ENCODE measurements at regions not wholly inside any gene's neighbourhood (a gene's known extent, or its start where the extent isn't known, plus 50 kb on each side); places are given as distances from the start of the nearest gene placed in this dataset.

DNA sequence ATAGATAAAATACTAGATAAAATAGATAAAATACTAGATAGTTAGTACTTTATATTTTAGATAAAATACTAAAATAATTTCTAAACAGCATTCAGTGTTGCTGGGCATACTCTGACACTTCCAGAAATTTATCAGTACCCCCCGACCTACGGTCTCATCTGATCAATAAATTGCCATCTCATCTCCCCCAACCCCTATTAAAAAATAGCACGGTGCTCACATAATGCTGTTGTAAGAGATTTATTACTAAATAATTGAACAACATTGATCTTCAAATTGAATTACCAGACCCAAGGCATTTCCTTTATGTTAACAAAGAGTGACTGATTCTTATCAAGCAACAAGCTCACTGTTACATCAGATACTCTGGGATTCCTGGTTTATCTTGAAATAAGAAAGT lies 300.9 kb downstream of the CBLN4 start (continued):
- no peak for TF ChIP-seq ZNF462 (CRISPR knock-in tag; IDR thresholded peaks at IDR 0.05)

- DNase-seq (ENCODE audit: low spot score) (no peak), ATAC-seq (no peak)
- Histone ChIP-seq H4K20me1 (replicated peaks; ENCODE audit: insufficient read depth) (no peaks in the 10 kb centered on the region), H3K9me2 (ENCODE audit: insufficient read depth) (no peaks in the 10 kb centered on the region), H3F3A (replicated peaks; ENCODE audit: low read depth) (no peaks in the 10 kb centered on the region), H3K27ac (ENCODE audit: low read depth) (no peak overlapping the region), H3K4me3 (no peak overlapping the region), H3K4me1 (ENCODE audit: insufficient read depth) (no peaks in the 10 kb centered on the region), H2AFZ (no peak overlapping the region), H3K27me3 (ENCODE audit: insufficient read depth) (no peaks in the 10 kb centered on the region), H3K36me3 (ENCODE audit: insufficient read depth) (no peaks in the 10 kb centered on the region; the same call in 1 of the 2 replicates), H3K4me2 (no peak overlapping the region), H3K79me2 (replicated peaks; ENCODE audit: insufficient read depth) (no peaks in the 10 kb centered on the region)
- H3K9me3 Mint-ChIP-seq = peaks cover 92% of the 10 kb centered on the region
- peaks cover 32% of the 10 kb centered on the region; the same call in 2 of the 3 replicates for H3K36me3 Mint-ChIP-seq (ENCODE audit: low read depth)
- H3K4me1 Mint-ChIP-seq = no peaks in the 10 kb centered on the region
- H3K27me3 Mint-ChIP-seq (ENCODE audit: insufficient read depth, low read depth, poor library complexity) = peaks cover 2% of the 10 kb centered on the region
- no peak overlapping the region for H3K27ac Mint-ChIP-seq
- no peak overlapping the region for H3K4me3 Mint-ChIP-seq
- TF ChIP-seq POLR2AphosphoS5 (IDR thresholded peaks at IDR 0.05; ENCODE audit: low read depth) (no peak), NANOG (IDR thresholded peaks at IDR 0.05; ENCODE audit: borderline replicate concordance) (no peak), ZNF462 (CRISPR knock-in tag; IDR thresholded peaks at IDR 0.05) (no peak), EZH2 (IDR thresholded peaks at IDR 0.05; ENCODE audit: low read depth, unreplicated experiment) (no peak), EZH2phosphoT487 (IDR thresholded peaks at IDR 0.05; ENCODE audit: unreplicated experiment) (no peak), CREB1 (CRISPR knock-in tag; IDR thresholded peaks at IDR 0.05; ENCODE audit: low read depth) (no peak), ZNF114 (CRISPR knock-in tag; IDR thresholded peaks at IDR 0.05) (no peak), ETS1 (IDR thresholded peaks at IDR 0.05) (no peak), STAT1 (IDR thresholded peaks at IDR 0.05; ENCODE audit: unreplicated experiment) (no peak), JUNB (IDR thresholded peaks at IDR 0.05; ENCODE audit: unreplicated experiment) (no peak)
These were observed 303.9 kb downstream of the CBLN4 start for GRCh38 chr20:55701467-55701866.

Data from GM23338 (cell line).